IMR-90 (cell line): ENCODE measurements at regions not wholly inside any gene's neighbourhood (a gene's known extent, or its start where the extent isn't known, plus 50 kb on each side); places are given as distances from the start of the nearest gene placed in this dataset.
A peak's percentile ranks its signal among the peaks of the same experiment; 100 is the strongest.

Source experiments
- ATAC-seq: fragments of 200-7000 bp; cut with Tn5 transposase; 2 replicates; pipeline ENCODE4 v1.9.1; 2020; ENCODE audit warnings: low read depth, mild to moderate bottlenecking, moderate library complexity
- BruUV-seq: library from RNA; stranded (reverse); fragments of 400-500 nt; replicated peaks from 2 replicates; lab custom pipeline; 2021; lab: Mats Ljungman, UMichigan
- CTCF ChIA-PET: fragments of 300-600 bp; formaldehyde crosslinking; extraction: SDS; loops from one replicate; lab custom pipeline; 2021; ENCODE audit warnings: antibody characterized with exemption; lab: Yijun Ruan, JAX
- POLR2A ChIA-PET: fragments of 300-600 bp; sonication (Branson Sonifier 250); formaldehyde crosslinking; loops from one replicate; lab custom pipeline; 2022; ENCODE audit warnings: antibody characterized with exemption; ENCODE audit not compliant: unreplicated experiment; lab: Charles Lee
- DNase-seq: peaks from one replicate; pipeline ENCODE4 v3.0.0; 2013
- H2AFZ ChIP-seq: replicated peaks from 2 replicates; pipeline ENCODE3; 2013; ENCODE audit warnings: low read length, mild to moderate bottlenecking; ENCODE audit not compliant: poor library complexity
- H2AK5ac ChIP-seq: 2 replicates; pipeline ENCODE4 v1.6.1; 2013; ENCODE audit warnings: low read depth, low read length, inconsistent platforms
- H2AK9ac ChIP-seq: replicated peaks from 2 replicates; pipeline ENCODE3; 2013; ENCODE audit warnings: mild to moderate bottlenecking, low read depth, low read length, moderate library complexity; ENCODE audit not compliant: poor library complexity
- H2BK120ac ChIP-seq: 2 replicates; pipeline ENCODE4 v1.6.1; 2013; ENCODE audit warnings: low read depth, low read length, inconsistent platforms
- H2BK15ac ChIP-seq: 3 replicates; pipeline ENCODE4 v1.6.1; 2013; ENCODE audit warnings: low read depth, low read length, inconsistent platforms
- H2BK20ac ChIP-seq: 2 replicates; pipeline ENCODE4 v1.6.1; 2013; ENCODE audit warnings: low read depth, mild to moderate bottlenecking, inconsistent platforms, low read length, moderate library complexity
- H2BK5ac ChIP-seq: 2 replicates; pipeline ENCODE4 v1.6.1; 2013; ENCODE audit warnings: mild to moderate bottlenecking, low read depth, low read length, inconsistent platforms; ENCODE audit not compliant: poor library complexity, severe bottlenecking
- H3K14ac ChIP-seq: replicated peaks from 2 replicates; pipeline ENCODE4 v1.6.1; 2013; ENCODE audit warnings: low read depth, low read length, inconsistent platforms
- H3K18ac ChIP-seq: 2 replicates; pipeline ENCODE4 v1.6.1; 2013; ENCODE audit warnings: low read depth, low read length, control low read depth
- H3K23ac ChIP-seq: 2 replicates; pipeline ENCODE4 v1.6.1; 2013; ENCODE audit warnings: low read depth, low read length, inconsistent platforms
- H3K27ac ChIP-seq: 2 replicates; pipeline ENCODE4 v1.5.1; 2013; ENCODE audit warnings: mild to moderate bottlenecking, control low read depth, low read length; ENCODE audit not compliant: insufficient read depth
- H3K27me3 ChIP-seq: 2 replicates; pipeline ENCODE4 v1.6.1; 2013; ENCODE audit warnings: low read length; ENCODE audit not compliant: control insufficient read depth, insufficient read depth
- H3K36me3 ChIP-seq: 2 replicates; pipeline ENCODE4 v1.6.1; 2013; ENCODE audit warnings: low read length, mixed read lengths; ENCODE audit not compliant: control insufficient read depth, insufficient read depth
- H3K4ac ChIP-seq: 2 replicates; pipeline ENCODE4 v1.6.1; 2013; ENCODE audit warnings: low read depth, low read length, inconsistent platforms
- H3K4me1 ChIP-seq: 2 replicates; pipeline ENCODE4 v1.6.1; 2013; ENCODE audit warnings: low read length, mixed read lengths; ENCODE audit not compliant: control insufficient read depth, insufficient read depth
- H3K4me2 ChIP-seq: 2 replicates; pipeline ENCODE4 v1.6.1; 2013; ENCODE audit warnings: low read depth, mild to moderate bottlenecking, control low read depth, low read length, moderate library complexity
- H3K4me3 ChIP-seq: 2 replicates; pipeline ENCODE4 v1.5.1; 2013; ENCODE audit warnings: low read depth, mild to moderate bottlenecking, control low read depth, low read length, moderate library complexity; ENCODE audit not compliant: insufficient read depth
- H3K56ac ChIP-seq: 2 replicates; pipeline ENCODE4 v1.6.1; 2013; ENCODE audit warnings: low read length, inconsistent platforms; ENCODE audit not compliant: insufficient read depth; ENCODE audit errors: extremely low read depth
- H3K79me1 ChIP-seq, 2 experiments: 2 replicates each; pipeline ENCODE4 v1.6.1; 2013; ENCODE audit warnings: low read length in 2 of 2, inconsistent platforms in 1 of 2, low read depth in 1 of 2
- H3K9ac ChIP-seq: 2 replicates; pipeline ENCODE4 v1.6.1; 2013; ENCODE audit warnings: low read depth, low read length, control low read depth
- H3K9me1 ChIP-seq: 2 replicates; pipeline ENCODE4 v1.6.1; 2013; ENCODE audit warnings: low read length, inconsistent platforms; ENCODE audit not compliant: insufficient read depth
- H3K9me3 ChIP-seq: 2 replicates; pipeline ENCODE4 v1.6.1; 2013; ENCODE audit warnings: low read length; ENCODE audit not compliant: control insufficient read depth, insufficient read depth
- H4K20me1 ChIP-seq: 2 replicates; pipeline ENCODE4 v1.6.1; 2013; ENCODE audit warnings: low read length, inconsistent platforms; ENCODE audit not compliant: insufficient read depth
- H4K5ac ChIP-seq: 2 replicates; pipeline ENCODE4 v1.6.1; 2013; ENCODE audit warnings: mild to moderate bottlenecking, low read depth, low read length, control low read depth
- H4K8ac ChIP-seq, 2 experiments: 2 replicates each; pipeline ENCODE4 v1.6.1; 2013; ENCODE audit warnings: low read depth in 2 of 2, low read length in 2 of 2, control low read depth in 1 of 2, inconsistent platforms in 1 of 2
- H4K91ac ChIP-seq: 2 replicates; pipeline ENCODE4 v1.6.1; 2013; ENCODE audit warnings: low read depth, low read length, inconsistent platforms; ENCODE audit not compliant: insufficient read depth
- BHLHE40 ChIP-seq: fragments of 150-350 bp; IDR thresholded peaks from 2 replicates; pipeline ENCODE4 v1.6.1; 2016; ENCODE audit warnings: mild to moderate bottlenecking, low read depth, low read length
- CEBPB ChIP-seq: IDR thresholded peaks from 2 replicates; pipeline ENCODE4 v1.6.1; 2012; ENCODE audit warnings: low read depth, low read length, improper control_type of control experiment
- CHD1 ChIP-seq: IDR thresholded peaks from 2 replicates; pipeline ENCODE4 v1.6.1; 2012; ENCODE audit warnings: low read depth, low read length, improper control_type of control experiment
- CTCF ChIP-seq: conservative IDR thresholded peaks from 2 replicates; pipeline ENCODE4 v1.5.1; 2012; ENCODE audit warnings: mild to moderate bottlenecking, low read depth, low read length, improper control_type of control experiment
- FOS ChIP-seq: fragments of 150-350 bp; IDR thresholded peaks from 2 replicates; pipeline ENCODE4 v1.6.1; 2016; ENCODE audit warnings: low read depth, low read length
- MAFK ChIP-seq: IDR thresholded peaks from 2 replicates; pipeline ENCODE4 v1.6.1; 2012; ENCODE audit warnings: low read depth, low read length, improper control_type of control experiment
- MAZ ChIP-seq: IDR thresholded peaks from 2 replicates; pipeline ENCODE4 v1.6.1; 2012; ENCODE audit warnings: low read depth, mild to moderate bottlenecking, low read length, improper control_type of control experiment, moderate library complexity, borderline replicate concordance
- MXI1 ChIP-seq: IDR thresholded peaks from 2 replicates; pipeline ENCODE4 v1.6.1; 2012; ENCODE audit warnings: low read depth, mild to moderate bottlenecking, low read length, moderate library complexity, borderline replicate concordance
- NFE2L2 ChIP-seq: fragments of 150-350 bp; IDR thresholded peaks from 2 replicates; pipeline ENCODE4 v1.6.1; 2016; ENCODE audit warnings: low read depth, mild to moderate bottlenecking, low read length
- POLR2A ChIP-seq: IDR thresholded peaks from 2 replicates; pipeline ENCODE4 v1.6.1; 2012; ENCODE audit warnings: mild to moderate bottlenecking, low read depth, low read length
- RAD21 ChIP-seq: IDR thresholded peaks from 2 replicates; pipeline ENCODE4 v1.6.1; 2012; ENCODE audit warnings: low read length, improper control_type of control experiment
- RCOR1 ChIP-seq: IDR thresholded peaks from 2 replicates; pipeline ENCODE4 v1.6.1; 2012; ENCODE audit warnings: mild to moderate bottlenecking, low read length, improper control_type of control experiment; ENCODE audit not compliant: insufficient replicate concordance
- RFX5 ChIP-seq: IDR thresholded peaks from 2 replicates; pipeline ENCODE4 v1.8.0; 2012; ENCODE audit warnings: low read depth, mild to moderate bottlenecking, low read length, moderate library complexity
- SMC3 ChIP-seq: fragments of 150-350 bp; IDR thresholded peaks from 2 replicates; pipeline ENCODE4 v1.6.1; 2016; ENCODE audit warnings: low read depth, mild to moderate bottlenecking, antibody characterized with exemption, low read length, moderate library complexity
- USF2 ChIP-seq: fragments of 150-350 bp; IDR thresholded peaks from 2 replicates; pipeline ENCODE4 v1.6.1; 2017; ENCODE audit warnings: mild to moderate bottlenecking, antibody characterized with exemption, low read length, low read depth
- WGBS, 2 experiments: methylation state at CpG; one replicate each; pipeline versions ENCODE4 v1.1.5 to v1.1.7; 2013; ENCODE audit warnings: missing lambda C conversion rate in 2 of 2; ENCODE audit not compliant: insufficient read length in 1 of 2; ENCODE audit errors: extremely low coverage in 2 of 2; 5-methylcytosine and 5-hydroxymethylcytosine counted together
- dilution Hi-C: fragments of 300-500 bp; cut with HindIII; formaldehyde crosslinking; loops from one replicate; pipeline ENCODE4 v1.14.3; 2018; ENCODE audit warnings: low sequenced_read_pairs; ENCODE audit not compliant: unreplicated experiment
- in situ Hi-C: fragments of 300-500 bp; cut with MboI; formaldehyde crosslinking; loops from 3 replicates; pipeline ENCODE4 v1.14.3; 2019; ENCODE audit warnings: low sequenced_read_pairs, inconsistent platforms, mixed read lengths
- intact Hi-C: fragments of 100-400 bp; cut with micrococcal nuclease; formaldehyde crosslinking; loops from 2 replicates; pipeline ENCODE4 v1.10.0; 2022
- TF ChIP-seq, protein P1 (sequence below): fragments of 150-350 bp; IDR thresholded peaks from 2 replicates; pipeline ENCODE4 v1.6.1; 2016; ENCODE audit warnings: low read depth, mild to moderate bottlenecking, low read length, moderate library complexity, borderline replicate concordance

DNA sequence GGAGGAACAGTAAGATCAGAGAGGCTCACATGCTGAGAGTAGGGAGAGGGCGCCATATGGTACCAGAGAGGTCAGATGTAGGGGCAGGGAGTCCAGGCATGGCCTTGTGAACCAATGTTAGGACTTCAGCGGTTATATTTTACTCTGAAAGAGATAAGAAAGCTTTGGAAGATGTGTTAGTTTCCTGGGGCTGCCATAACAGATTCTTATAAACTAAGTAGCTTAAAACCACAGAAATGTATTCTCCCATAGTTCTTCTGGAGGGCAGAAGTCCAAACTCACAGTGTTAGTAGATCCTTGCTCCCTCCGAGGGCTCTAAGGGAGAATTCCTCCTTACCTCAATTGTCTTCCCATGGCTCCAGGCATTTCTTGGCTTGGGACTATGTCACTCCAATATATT lies 502.5 kb upstream of the ADGRL2 start:
- intact Hi-C loops = no loop called here
- Histone ChIP-seq H4K91ac (no peak overlapping the region), H2BK120ac (no peak overlapping the region), H4K5ac (no peak overlapping the region), H3K9me1 (no peaks in the 10 kb centered on the region), H2AK9ac (no peak overlapping the region), H3K9ac (no peak overlapping the region), H3K23ac (no peak overlapping the region), H2AK5ac (no peak overlapping the region), H3K18ac (no peak overlapping the region; the same call in 1 of the 2 replicates), H3K36me3 (no peaks in the 10 kb centered on the region), H3K4ac (no peak overlapping the region), H2BK15ac (no peak overlapping the region), H3K4me1 (no peaks in the 10 kb centered on the region), H4K8ac (no peak overlapping the region), H3K27ac (no peak overlapping the region), H2BK20ac (no peak overlapping the region), H3K4me2 (no peak overlapping the region), H3K56ac (no peak overlapping the region), H4K20me1 (no peaks in the 10 kb centered on the region), H2BK5ac (no peak overlapping the region), H3K27me3 (no peaks in the 10 kb centered on the region), H3K4me3 (no peak overlapping the region), H3K14ac (no peak overlapping the region), H3K79me1 (no peaks in the 10 kb centered on the region), H2AFZ (no peak overlapping the region), H3K9me3 (no peaks in the 10 kb centered on the region)
- no TSS peak for BruUV-seq
- TF ChIP-seq POLR2A = no peak
- no peak for TF ChIP-seq CEBPB
- no peak for TF ChIP-seq RAD21
- TF ChIP-seq MXI1 = no peak
- TF ChIP-seq BHLHE40 = no peak
- TF ChIP-seq MAZ = no peak
- TF ChIP-seq FOS = no peak
- TF ChIP-seq SMC3 = no peak
- no peak for TF ChIP-seq MAFK
- no peak for TF ChIP-seq USF2
- TF ChIP-seq, protein P1, sequence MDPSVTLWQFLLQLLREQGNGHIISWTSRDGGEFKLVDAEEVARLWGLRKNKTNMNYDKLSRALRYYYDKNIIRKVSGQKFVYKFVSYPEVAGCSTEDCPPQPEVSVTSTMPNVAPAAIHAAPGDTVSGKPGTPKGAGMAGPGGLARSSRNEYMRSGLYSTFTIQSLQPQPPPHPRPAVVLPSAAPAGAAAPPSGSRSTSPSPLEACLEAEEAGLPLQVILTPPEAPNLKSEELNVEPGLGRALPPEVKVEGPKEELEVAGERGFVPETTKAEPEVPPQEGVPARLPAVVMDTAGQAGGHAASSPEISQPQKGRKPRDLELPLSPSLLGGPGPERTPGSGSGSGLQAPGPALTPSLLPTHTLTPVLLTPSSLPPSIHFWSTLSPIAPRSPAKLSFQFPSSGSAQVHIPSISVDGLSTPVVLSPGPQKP = no peak
- no peak for TF ChIP-seq RCOR1
- TF ChIP-seq CTCF = no peak
- TF ChIP-seq CHD1 = no peak
- no peak for TF ChIP-seq RFX5
- TF ChIP-seq NFE2L2 = no peak
- DNase-seq (peak; percentile 7), ATAC-seq (peak; percentile 54)
- in situ Hi-C loops = no loop called here
- dilution Hi-C loops = no loop called here
- POLR2A ChIA-PET = no interaction called here
- CTCF ChIA-PET = no interaction called here
- no CpG with 5 or more reads among the region's 3 CpGs for WGBS, 2 experiments
